WTC11 (cell line): ENCODE measurements at regions not wholly inside any gene's neighbourhood (a gene's known extent, or its start where the extent isn't known, plus 50 kb on each side); places are given as distances from the start of the nearest gene placed in this dataset.
"Not testable (repeated sequence)": the region's sequence is repeated elsewhere in the genome, so short reads cannot be mapped to it uniquely, and the experiment has no call there.

Experiments
- NFE2L1 ChIP-seq: sonication (generic); formaldehyde crosslinking; IDR thresholded peaks from 2 replicates; pipeline ENCODE4 v1.8.1; 2023; ENCODE audit warnings: missing genetic modification reagents
- TEAD4 ChIP-seq: sonication (generic); formaldehyde crosslinking; IDR thresholded peaks from 2 replicates; pipeline ENCODE4 v1.8.0; 2022; ENCODE audit warnings: mild to moderate bottlenecking, missing genetic modification reagents
- ZNF138 ChIP-seq: sonication (generic); formaldehyde crosslinking; conservative IDR thresholded peaks from 2 replicates; pipeline ENCODE4 v1.8.1; 2022; ENCODE audit warnings: mild to moderate bottlenecking, moderate library complexity, missing genetic modification reagents
- TF ChIP-seq, protein P1 (sequence below): fragments of 200-600 bp; IDR thresholded peaks from 2 replicates; pipeline ENCODE4 v1.8.0; 2022; ENCODE audit warnings: antibody characterized with exemption
- TF ChIP-seq, protein P2 (sequence below): sonication (generic); formaldehyde crosslinking; conservative IDR thresholded peaks from 2 replicates; pipeline ENCODE4 v1.8.1; 2022; ENCODE audit warnings: mild to moderate bottlenecking, missing genetic modification reagents
- TF ChIP-seq, protein P3 (sequence below): sonication (generic); formaldehyde crosslinking; IDR thresholded peaks from 2 replicates; pipeline ENCODE4 v1.8.1; 2022; ENCODE audit warnings: mild to moderate bottlenecking, moderate library complexity, missing genetic modification reagents

DNA sequence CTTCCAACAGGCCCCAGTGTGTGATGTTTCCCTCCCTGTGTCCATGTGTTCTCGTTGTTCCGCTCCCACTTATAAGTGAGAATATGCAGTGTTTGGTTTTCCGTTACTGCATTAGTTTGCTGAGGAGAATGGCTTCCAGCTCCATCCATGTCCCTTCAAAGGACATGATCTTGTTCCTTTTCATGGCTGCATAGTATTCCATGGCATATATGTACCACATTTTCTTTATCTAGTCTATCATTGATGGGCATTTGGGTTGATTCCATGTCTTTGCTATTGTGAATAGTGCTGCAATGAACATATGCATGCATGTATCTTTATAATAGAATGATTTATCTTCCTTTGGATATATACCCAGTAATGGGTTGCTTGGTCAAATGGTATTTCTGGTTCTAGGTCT lies 109.5 kb upstream of the PELI2 start:
- TF ChIP-seq, protein P1, sequence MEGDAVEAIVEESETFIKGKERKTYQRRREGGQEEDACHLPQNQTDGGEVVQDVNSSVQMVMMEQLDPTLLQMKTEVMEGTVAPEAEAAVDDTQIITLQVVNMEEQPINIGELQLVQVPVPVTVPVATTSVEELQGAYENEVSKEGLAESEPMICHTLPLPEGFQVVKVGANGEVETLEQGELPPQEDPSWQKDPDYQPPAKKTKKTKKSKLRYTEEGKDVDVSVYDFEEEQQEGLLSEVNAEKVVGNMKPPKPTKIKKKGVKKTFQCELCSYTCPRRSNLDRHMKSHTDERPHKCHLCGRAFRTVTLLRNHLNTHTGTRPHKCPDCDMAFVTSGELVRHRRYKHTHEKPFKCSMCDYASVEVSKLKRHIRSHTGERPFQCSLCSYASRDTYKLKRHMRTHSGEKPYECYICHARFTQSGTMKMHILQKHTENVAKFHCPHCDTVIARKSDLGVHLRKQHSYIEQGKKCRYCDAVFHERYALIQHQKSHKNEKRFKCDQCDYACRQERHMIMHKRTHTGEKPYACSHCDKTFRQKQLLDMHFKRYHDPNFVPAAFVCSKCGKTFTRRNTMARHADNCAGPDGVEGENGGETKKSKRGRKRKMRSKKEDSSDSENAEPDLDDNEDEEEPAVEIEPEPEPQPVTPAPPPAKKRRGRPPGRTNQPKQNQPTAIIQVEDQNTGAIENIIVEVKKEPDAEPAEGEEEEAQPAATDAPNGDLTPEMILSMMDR, result not testable (repeated sequence)
- TF ChIP-seq TEAD4, NFE2L1, ZNF138 (CRISPR knock-in tag): not testable (repeated sequence)
- TF ChIP-seq, protein P2, sequence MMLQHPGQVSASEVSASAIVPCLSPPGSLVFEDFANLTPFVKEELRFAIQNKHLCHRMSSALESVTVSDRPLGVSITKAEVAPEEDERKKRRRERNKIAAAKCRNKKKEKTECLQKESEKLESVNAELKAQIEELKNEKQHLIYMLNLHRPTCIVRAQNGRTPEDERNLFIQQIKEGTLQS, result not testable (repeated sequence)
- TF ChIP-seq, protein P3, sequence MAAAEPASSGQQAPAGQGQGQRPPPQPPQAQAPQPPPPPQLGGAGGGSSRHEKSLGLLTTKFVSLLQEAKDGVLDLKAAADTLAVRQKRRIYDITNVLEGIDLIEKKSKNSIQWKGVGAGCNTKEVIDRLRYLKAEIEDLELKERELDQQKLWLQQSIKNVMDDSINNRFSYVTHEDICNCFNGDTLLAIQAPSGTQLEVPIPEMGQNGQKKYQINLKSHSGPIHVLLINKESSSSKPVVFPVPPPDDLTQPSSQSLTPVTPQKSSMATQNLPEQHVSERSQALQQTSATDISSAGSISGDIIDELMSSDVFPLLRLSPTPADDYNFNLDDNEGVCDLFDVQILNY (CRISPR knock-in tag), result not testable (repeated sequence)
